Breast epithelium (tissue), 4 donors: ENCODE measurements at regions not wholly inside any gene's neighbourhood (a gene's known extent, or its start where the extent isn't known, plus 50 kb on each side); places are given as distances from the start of the nearest gene placed in this dataset.
A peak's percentile ranks its signal among the peaks of the same experiment; 100 is the strongest.

Source experiments
- DNase-seq, 2 donors: peaks; one replicate each; pipeline ENCODE4 v3.0.0-alpha.2; 2019; ENCODE audit warnings: low spot score in 2 of 2
- H3K27ac ChIP-seq, 2 donors: fragments of 200-600 bp; sonication (generic) in 1 of 2; one replicate each; pipeline ENCODE4 v1.5.1; 2016 to 2019; ENCODE audit warnings: mild to moderate bottlenecking in 1 of 2
- H3K27me3 ChIP-seq, 2 donors: fragments of 200-600 bp; sonication (generic) in 1 of 2; one replicate each; pipeline versions ENCODE4 v1.5.1 to v1.6.0; 2017 to 2019; ENCODE audit warnings: control low read depth in 1 of 2, mild to moderate bottlenecking in 1 of 2
- H3K36me3 ChIP-seq: fragments of 200-600 bp; one replicate; pipeline ENCODE4 v1.5.1; 2019
- H3K4me1 ChIP-seq, 2 donors: fragments of 200-600 bp; sonication (generic); one replicate each; pipeline ENCODE4 v1.5.1; 2016 to 2019; ENCODE audit warnings: control low read depth in 1 of 2
- H3K4me3 ChIP-seq, 3 donors: fragments of 200-600 bp; sonication (generic); 1 replicate in 2 of 3; 2 replicates in 1 of 3; pipeline ENCODE4 v1.5.1; 2016 to 2019; ENCODE audit warnings: mild to moderate bottlenecking in 3 of 3, moderate library complexity in 2 of 3
- H3K9me3 ChIP-seq, 2 donors: fragments of 200-600 bp; sonication (generic) in 1 of 2; one replicate each; pipeline ENCODE4 v1.5.1; 2016 to 2019; ENCODE audit warnings: control low read depth in 1 of 2
- POLR2A ChIP-seq: fragments of 450-650 bp; IDR thresholded peaks from one replicate; pipeline ENCODE4 v1.6.1; 2016; ENCODE audit warnings: antibody characterized with exemption, mild to moderate bottlenecking, moderate library complexity
- POLR2AphosphoS5 ChIP-seq, 3 donors: sonication (generic); formaldehyde crosslinking; IDR thresholded peaks; one replicate each; pipeline ENCODE4 v1.6.1; 2017; ENCODE audit warnings: antibody characterized with exemption in 3 of 3
- intact Hi-C: fragments of 100-400 bp; cut with DNase I; formaldehyde crosslinking; loops from one replicate; pipeline ENCODE4 v1.15.1; 2023; ENCODE audit warnings: low total_unique reads
- TF ChIP-seq, protein P1 (sequence below), 3 donors: fragments of 450-650 bp; IDR thresholded peaks; one replicate each; pipeline ENCODE4 v1.5.1; 2016 to 2017; ENCODE audit warnings: antibody characterized with exemption in 3 of 3, mild to moderate bottlenecking in 3 of 3, moderate library complexity in 3 of 3

DNA sequence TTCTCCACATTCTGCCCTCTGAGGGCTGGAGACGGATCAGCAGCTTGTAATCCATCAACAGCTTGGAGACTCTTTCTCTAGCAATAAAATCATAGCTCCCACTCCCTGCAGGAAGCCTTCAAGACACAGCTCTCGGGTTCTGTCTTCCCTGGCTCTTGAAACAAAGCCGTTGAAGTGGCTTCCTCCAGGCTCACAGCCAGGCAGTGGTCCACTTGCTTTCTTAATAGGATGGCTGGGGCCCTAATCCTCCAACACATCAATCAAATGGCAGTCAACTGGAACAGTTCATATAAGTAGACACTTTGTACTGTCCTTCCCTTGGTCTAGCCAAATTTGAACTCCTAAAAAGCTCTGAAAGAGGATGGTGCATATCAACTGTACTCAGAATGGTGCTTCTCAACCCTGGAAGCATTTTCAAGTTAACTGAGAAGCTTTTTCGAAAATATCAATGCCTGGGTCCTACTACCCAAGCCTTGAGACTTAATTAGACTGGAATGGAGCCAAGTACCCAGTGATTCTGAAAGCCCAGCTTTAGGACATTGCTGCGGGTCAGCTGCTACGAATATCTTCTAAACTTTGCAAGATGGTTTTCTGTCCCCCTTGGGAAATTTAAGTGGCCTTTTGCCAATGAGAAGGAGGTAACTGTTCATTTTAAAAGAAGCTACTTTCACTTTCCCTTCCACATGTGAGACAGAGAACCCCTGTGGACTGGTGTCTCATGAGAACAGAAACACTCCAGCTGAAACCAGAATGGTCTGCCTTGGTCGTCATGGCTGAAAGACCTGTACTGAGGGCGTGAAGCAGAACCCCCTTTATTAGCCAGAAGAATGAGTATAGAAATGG lies 74.7 kb downstream of the SC5D start:
- no peaks in the 10 kb centered on the region for H3K27me3 ChIP-seq
- peak overlapping the region in 1 of 2 donors; percentile 11 for H3K27ac ChIP-seq
- no peak for DNase-seq
- TF ChIP-seq POLR2AphosphoS5 (IDR thresholded peaks at IDR 0.05) (no peak), POLR2A (no peak)
- H3K36me3 ChIP-seq = no peaks in the 10 kb centered on the region
- no peaks in the 10 kb centered on the region for H3K4me1 ChIP-seq
- peak overlapping the region in 2 of 3 donors; percentile 22 to 32 for H3K4me3 ChIP-seq
- no peaks in the 10 kb centered on the region for H3K9me3 ChIP-seq
- intact Hi-C loops = no loop called here

DNA sequence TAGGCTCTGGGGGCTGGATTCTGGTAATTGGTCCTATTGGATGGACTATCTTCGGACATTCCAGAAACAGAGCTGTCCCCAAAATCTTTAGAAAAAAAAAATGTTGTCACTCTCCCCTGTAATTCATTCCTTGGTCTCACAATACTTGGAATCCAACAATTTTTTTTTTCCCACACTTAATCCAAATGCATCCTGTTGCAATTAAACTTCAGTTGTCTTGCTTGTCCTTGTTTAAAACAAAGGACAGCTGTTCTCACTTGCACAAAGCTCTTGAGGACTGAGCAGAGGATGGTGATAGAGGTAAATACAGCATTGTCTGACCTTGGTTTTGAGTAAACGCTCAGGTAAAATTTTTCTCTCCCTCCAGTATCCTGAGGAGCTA lies 75.3 kb downstream of the SC5D start:
- Histone ChIP-seq H3K27ac (peak overlapping the region in 1 of 2 donors; percentile 11), H3K4me1 (no peaks in the 10 kb centered on the region), H3K36me3 (no peaks in the 10 kb centered on the region), H3K27me3 (no peaks in the 10 kb centered on the region), H3K4me3 (peak overlapping the region in 2 of 3 donors; percentile 22 to 32), H3K9me3 (no peaks in the 10 kb centered on the region)
- intact Hi-C loops = no loop called here
- no peak for DNase-seq
- no peak for TF ChIP-seq POLR2A
- no peak for TF ChIP-seq POLR2AphosphoS5 (IDR thresholded peaks at IDR 0.05)
- TF ChIP-seq, protein P1, sequence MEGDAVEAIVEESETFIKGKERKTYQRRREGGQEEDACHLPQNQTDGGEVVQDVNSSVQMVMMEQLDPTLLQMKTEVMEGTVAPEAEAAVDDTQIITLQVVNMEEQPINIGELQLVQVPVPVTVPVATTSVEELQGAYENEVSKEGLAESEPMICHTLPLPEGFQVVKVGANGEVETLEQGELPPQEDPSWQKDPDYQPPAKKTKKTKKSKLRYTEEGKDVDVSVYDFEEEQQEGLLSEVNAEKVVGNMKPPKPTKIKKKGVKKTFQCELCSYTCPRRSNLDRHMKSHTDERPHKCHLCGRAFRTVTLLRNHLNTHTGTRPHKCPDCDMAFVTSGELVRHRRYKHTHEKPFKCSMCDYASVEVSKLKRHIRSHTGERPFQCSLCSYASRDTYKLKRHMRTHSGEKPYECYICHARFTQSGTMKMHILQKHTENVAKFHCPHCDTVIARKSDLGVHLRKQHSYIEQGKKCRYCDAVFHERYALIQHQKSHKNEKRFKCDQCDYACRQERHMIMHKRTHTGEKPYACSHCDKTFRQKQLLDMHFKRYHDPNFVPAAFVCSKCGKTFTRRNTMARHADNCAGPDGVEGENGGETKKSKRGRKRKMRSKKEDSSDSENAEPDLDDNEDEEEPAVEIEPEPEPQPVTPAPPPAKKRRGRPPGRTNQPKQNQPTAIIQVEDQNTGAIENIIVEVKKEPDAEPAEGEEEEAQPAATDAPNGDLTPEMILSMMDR (IDR thresholded peaks at IDR 0.05) = no peak

GRCh38 chr11:121368364-121369240 lies 76.0 kb downstream of the SC5D start:
- H3K9me3 ChIP-seq = no peaks in the 10 kb centered on the region
- no peak overlapping the region for H3K4me3 ChIP-seq
- intact Hi-C loops = no loop called here
- H3K4me1 ChIP-seq = no peaks in the 10 kb centered on the region
- no peak for TF ChIP-seq POLR2AphosphoS5 (IDR thresholded peaks at IDR 0.05)
- no peak for TF ChIP-seq POLR2A
- TF ChIP-seq, protein P1 (IDR thresholded peaks at IDR 0.05) = no peak
- no peaks in the 10 kb centered on the region for H3K36me3 ChIP-seq
- DNase-seq = no peak
- peak overlapping the region in 1 of 2 donors; percentile 17 for H3K27ac ChIP-seq
- no peaks in the 10 kb centered on the region for H3K27me3 ChIP-seq

DNA sequence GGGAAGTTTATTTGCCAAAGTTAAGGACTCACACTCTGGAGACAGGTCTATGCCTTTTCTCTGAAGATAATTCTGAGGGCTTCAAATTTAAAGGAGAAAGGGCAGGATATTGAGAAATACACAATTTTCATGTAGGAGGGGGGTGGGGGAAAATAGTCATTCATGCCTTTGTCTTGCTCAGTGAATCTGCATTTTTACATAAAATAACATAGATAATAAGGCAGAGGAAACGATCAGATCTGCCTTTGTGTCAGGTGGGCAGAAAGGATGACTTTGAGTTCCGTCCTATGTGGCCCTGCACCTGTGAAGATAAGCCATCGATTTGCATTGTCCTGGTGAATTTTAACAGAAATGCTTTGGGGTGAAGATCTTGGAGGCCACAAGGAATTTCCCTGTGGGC lies 76.8 kb downstream of the SC5D start:
- TF ChIP-seq POLR2A (no peak), POLR2AphosphoS5 (IDR thresholded peaks at IDR 0.05) (no peak)
- TF ChIP-seq, protein P1 (IDR thresholded peaks at IDR 0.05) = no peak
- no peaks in the 10 kb centered on the region for H3K4me1 ChIP-seq
- H3K4me3 ChIP-seq = no peak overlapping the region
- DNase-seq = no peak
- H3K27ac ChIP-seq = no peak overlapping the region
- intact Hi-C loops = no loop called here
- no peaks in the 10 kb centered on the region for H3K27me3 ChIP-seq
- H3K36me3 ChIP-seq = no peaks in the 10 kb centered on the region
- H3K9me3 ChIP-seq = no peaks in the 10 kb centered on the region

GRCh38 chr11:121372028-121372427 lies 79.5 kb downstream of the SC5D start:
- H3K27ac ChIP-seq = no peak overlapping the region

More at GRCh38 chr11:121372028-121372427, 79.5 kb downstream of the SC5D start:
- Histone ChIP-seq H3K36me3 (no peaks in the 10 kb centered on the region), H3K4me3 (no peak overlapping the region), H3K4me1 (no peaks in the 10 kb centered on the region), H3K27me3 (no peaks in the 10 kb centered on the region), H3K9me3 (no peaks in the 10 kb centered on the region)
- intact Hi-C loops = no loop called here
- TF ChIP-seq, protein P1 (IDR thresholded peaks at IDR 0.05) = no peak
- no peak for TF ChIP-seq POLR2A
- TF ChIP-seq POLR2AphosphoS5 (IDR thresholded peaks at IDR 0.05) = no peak
- DNase-seq = no peak
